Osteocyte (in vitro differentiated cells): ENCODE measurements at regions not wholly inside any gene's neighbourhood (a gene's known extent, or its start where the extent isn't known, plus 50 kb on each side); places are given as distances from the start of the nearest gene placed in this dataset.
"Not testable (repeated sequence)": the region's sequence is repeated elsewhere in the genome, so short reads cannot be mapped to it uniquely, and the experiment has no call there.

ENCODE experiments used
- DNase-seq: peaks from one replicate; pipeline ENCODE4 v3.0.0; 2021; ENCODE audit warnings: mixed read lengths; ENCODE audit not compliant: unreplicated experiment; ENCODE audit errors: extremely low spot score
- H3K27ac Mint-ChIP-seq: one replicate; pipeline ENCODE4 v1.8.0; 2021; ENCODE audit warnings: mild to moderate bottlenecking, mixed read lengths; ENCODE audit not compliant: unreplicated experiment
- H3K27me3 Mint-ChIP-seq: one replicate; pipeline ENCODE4 v1.8.0; 2021; ENCODE audit warnings: mixed read lengths; ENCODE audit not compliant: unreplicated experiment
- H3K36me3 Mint-ChIP-seq: one replicate; pipeline ENCODE4 v1.8.0; 2021; ENCODE audit warnings: mixed read lengths; ENCODE audit not compliant: unreplicated experiment
- H3K4me1 Mint-ChIP-seq: one replicate; pipeline ENCODE4 v1.8.0; 2021; ENCODE audit warnings: mixed read lengths; ENCODE audit not compliant: unreplicated experiment
- H3K4me3 Mint-ChIP-seq: one replicate; pipeline ENCODE4 v1.8.0; 2021; ENCODE audit warnings: mild to moderate bottlenecking, moderate library complexity, mixed read lengths; ENCODE audit not compliant: unreplicated experiment
- H3K9me3 Mint-ChIP-seq: one replicate; pipeline ENCODE4 v1.8.0; 2021; ENCODE audit warnings: mixed read lengths; ENCODE audit not compliant: unreplicated experiment
- TF ChIP-seq, protein P1 (sequence below): fragments of 200-600 bp; sonication (generic); IDR thresholded peaks from 2 replicates; pipeline ENCODE4 v1.5.0; 2021; ENCODE audit warnings: antibody characterized with exemption, mild to moderate bottlenecking, moderate library complexity

DNA sequence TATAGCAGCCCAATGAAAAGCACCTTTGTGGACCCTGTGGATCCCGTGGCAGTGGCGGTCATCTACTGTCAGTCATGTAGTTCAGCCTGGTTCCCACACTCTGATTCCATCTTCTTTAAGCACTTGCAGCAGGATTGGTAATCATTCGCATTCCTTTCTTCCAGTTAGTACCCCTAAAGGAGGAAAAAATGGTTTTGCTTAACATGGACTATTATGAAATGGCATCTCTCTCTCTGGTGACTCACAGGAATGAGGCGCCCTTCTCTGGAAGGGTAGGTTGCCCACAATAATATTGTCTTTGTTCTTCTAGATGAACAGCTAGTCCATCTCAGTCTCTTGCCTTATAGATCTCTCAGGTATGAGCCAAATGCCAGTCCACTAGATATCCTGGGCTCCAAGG is 127.9 kb upstream of the MROH9 start:
- Mint-ChIP-seq H3K4me3 (no peak overlapping the region), H3K27me3 (no peaks in the 10 kb centered on the region), H3K9me3 (peaks cover under 1% of the 10 kb centered on the region), H3K27ac (peak overlapping the region; percentile 70), H3K36me3 (no peaks in the 10 kb centered on the region), H3K4me1 (peaks cover 44% of the 10 kb centered on the region)
- TF ChIP-seq, protein P1, sequence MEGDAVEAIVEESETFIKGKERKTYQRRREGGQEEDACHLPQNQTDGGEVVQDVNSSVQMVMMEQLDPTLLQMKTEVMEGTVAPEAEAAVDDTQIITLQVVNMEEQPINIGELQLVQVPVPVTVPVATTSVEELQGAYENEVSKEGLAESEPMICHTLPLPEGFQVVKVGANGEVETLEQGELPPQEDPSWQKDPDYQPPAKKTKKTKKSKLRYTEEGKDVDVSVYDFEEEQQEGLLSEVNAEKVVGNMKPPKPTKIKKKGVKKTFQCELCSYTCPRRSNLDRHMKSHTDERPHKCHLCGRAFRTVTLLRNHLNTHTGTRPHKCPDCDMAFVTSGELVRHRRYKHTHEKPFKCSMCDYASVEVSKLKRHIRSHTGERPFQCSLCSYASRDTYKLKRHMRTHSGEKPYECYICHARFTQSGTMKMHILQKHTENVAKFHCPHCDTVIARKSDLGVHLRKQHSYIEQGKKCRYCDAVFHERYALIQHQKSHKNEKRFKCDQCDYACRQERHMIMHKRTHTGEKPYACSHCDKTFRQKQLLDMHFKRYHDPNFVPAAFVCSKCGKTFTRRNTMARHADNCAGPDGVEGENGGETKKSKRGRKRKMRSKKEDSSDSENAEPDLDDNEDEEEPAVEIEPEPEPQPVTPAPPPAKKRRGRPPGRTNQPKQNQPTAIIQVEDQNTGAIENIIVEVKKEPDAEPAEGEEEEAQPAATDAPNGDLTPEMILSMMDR, result no peak
- DNase-seq, result no peak

DNA sequence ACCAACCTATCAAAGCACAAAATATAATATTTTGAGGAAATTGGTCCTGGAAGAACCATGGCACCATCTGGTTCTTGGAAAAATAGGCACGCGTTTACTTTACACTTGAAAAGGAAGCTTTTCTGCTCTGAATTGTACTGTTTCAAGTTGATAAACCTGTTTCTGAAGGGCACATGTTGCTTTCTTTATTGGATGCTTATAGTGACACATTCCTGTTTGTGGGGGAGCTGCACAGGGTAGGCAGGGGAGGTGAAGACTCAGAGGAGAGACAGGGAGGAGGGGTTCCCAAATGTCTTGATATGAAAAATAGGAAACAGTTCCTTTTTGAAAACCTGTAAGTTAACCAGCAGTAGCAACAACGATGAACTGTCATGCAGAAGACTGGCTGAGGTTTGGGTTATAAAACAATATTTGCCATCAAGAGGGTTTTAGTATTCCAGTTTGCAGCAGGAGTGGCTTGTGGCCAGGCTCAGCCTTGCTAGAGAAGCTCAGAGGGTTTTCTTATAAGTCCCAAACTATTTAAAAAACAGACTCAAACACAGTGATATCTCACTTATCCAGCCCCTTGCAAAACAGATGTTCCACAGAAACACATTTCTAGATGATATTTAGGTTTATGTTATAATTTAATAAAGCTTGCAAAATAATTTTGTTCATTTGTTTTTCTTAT is 127.0 kb upstream of the MROH9 start:
- Mint-ChIP-seq H3K27me3 (no peaks in the 10 kb centered on the region), H3K4me3 (no peak overlapping the region), H3K27ac (no peak overlapping the region), H3K36me3 (no peaks in the 10 kb centered on the region), H3K9me3 (peaks cover 6% of the 10 kb centered on the region), H3K4me1 (peaks cover 42% of the 10 kb centered on the region)
- TF ChIP-seq, protein P1, result no peak
- DNase-seq, result no peak

DNA sequence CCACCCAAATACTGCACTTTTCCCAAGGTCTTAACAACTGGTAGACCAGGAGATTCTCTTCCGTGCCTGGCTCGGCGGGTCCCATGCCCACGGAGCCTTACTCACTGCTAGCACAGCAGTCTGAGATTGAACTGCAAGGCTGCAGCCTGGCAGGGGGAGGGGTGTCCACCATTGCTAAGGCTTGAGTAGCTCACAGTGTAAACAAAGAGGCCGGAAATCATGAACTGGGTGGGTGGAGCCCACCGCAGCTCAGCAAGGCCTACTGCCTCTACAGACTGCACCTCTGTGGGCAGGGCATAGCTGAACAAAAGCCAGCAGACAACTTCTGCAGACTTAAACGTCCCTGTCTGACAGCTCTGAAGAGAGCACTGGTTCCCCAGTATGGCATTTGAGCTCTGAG is 124.3 kb upstream of the MROH9 start:
- not testable (repeated sequence) for DNase-seq

DNA sequence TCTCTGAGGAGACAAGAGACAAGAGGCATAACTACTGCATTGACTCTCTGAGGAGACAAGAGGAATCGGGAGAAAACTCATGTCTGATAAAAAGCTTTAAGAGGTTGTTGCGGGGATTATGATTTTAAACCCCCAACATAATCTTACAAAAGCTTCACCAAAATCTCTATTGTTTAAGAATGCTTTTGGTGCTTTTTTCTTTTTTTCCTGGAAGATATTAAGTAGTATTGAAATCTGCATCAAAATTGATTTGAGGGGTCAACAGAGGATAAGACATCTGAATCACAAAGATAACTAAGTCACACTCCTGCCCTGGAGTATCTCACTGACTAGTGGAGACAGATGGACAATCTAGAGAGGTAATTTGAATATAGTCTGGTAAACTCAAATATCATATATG is 115.6 kb upstream of the MROH9 start:
- Mint-ChIP-seq H3K36me3 (peaks cover 3% of the 10 kb centered on the region), H3K4me3 (no peak overlapping the region), H3K4me1 (peaks cover 4% of the 10 kb centered on the region), H3K9me3 (no peaks in the 10 kb centered on the region), H3K27ac (no peak overlapping the region), H3K27me3 (no peaks in the 10 kb centered on the region)
- no peak for DNase-seq
- TF ChIP-seq, protein P1, result no peak

More for the DNA sequence above, 124.3 kb upstream of the MROH9 start:
- not testable (repeated sequence) for H3K36me3 Mint-ChIP-seq, H3K27me3 Mint-ChIP-seq, H3K27ac Mint-ChIP-seq, H3K4me3 Mint-ChIP-seq, H3K9me3 Mint-ChIP-seq
- peaks cover 28% of the 10 kb centered on the region for H3K4me1 Mint-ChIP-seq

GRCh38 chr1:170823120-170823519 is 112.2 kb upstream of the MROH9 start:
- no peaks in the 10 kb centered on the region for H3K36me3 Mint-ChIP-seq
- TF ChIP-seq, protein P1, result no peak
- H3K4me3 Mint-ChIP-seq, result no peak overlapping the region
- H3K9me3 Mint-ChIP-seq, result no peaks in the 10 kb centered on the region
- no peak overlapping the region for H3K27ac Mint-ChIP-seq
- peaks cover 4% of the 10 kb centered on the region for H3K4me1 Mint-ChIP-seq
- DNase-seq, result no peak
- no peaks in the 10 kb centered on the region for H3K27me3 Mint-ChIP-seq
